H1 (cell line): ENCODE measurements at regions not wholly inside any gene's neighbourhood (a gene's known extent, or its start where the extent isn't known, plus 50 kb on each side); places are given as distances from the start of the nearest gene placed in this dataset.

Experiments
- TF ChIP-seq, protein P1 (sequence below): fragments of 300-600 bp; sonication (generic); IDR thresholded peaks from 2 replicates; pipeline ENCODE4 v1.7.1; 2012; ENCODE audit warnings: low read length, moderate library complexity, mild to moderate bottlenecking, inconsistent platforms; ENCODE audit not compliant: insufficient replicate concordance

GRCh38 chr2:180191432-180192124 lies 184.5 kb upstream of the CWC22 start (continued):
- TF ChIP-seq, protein P1, sequence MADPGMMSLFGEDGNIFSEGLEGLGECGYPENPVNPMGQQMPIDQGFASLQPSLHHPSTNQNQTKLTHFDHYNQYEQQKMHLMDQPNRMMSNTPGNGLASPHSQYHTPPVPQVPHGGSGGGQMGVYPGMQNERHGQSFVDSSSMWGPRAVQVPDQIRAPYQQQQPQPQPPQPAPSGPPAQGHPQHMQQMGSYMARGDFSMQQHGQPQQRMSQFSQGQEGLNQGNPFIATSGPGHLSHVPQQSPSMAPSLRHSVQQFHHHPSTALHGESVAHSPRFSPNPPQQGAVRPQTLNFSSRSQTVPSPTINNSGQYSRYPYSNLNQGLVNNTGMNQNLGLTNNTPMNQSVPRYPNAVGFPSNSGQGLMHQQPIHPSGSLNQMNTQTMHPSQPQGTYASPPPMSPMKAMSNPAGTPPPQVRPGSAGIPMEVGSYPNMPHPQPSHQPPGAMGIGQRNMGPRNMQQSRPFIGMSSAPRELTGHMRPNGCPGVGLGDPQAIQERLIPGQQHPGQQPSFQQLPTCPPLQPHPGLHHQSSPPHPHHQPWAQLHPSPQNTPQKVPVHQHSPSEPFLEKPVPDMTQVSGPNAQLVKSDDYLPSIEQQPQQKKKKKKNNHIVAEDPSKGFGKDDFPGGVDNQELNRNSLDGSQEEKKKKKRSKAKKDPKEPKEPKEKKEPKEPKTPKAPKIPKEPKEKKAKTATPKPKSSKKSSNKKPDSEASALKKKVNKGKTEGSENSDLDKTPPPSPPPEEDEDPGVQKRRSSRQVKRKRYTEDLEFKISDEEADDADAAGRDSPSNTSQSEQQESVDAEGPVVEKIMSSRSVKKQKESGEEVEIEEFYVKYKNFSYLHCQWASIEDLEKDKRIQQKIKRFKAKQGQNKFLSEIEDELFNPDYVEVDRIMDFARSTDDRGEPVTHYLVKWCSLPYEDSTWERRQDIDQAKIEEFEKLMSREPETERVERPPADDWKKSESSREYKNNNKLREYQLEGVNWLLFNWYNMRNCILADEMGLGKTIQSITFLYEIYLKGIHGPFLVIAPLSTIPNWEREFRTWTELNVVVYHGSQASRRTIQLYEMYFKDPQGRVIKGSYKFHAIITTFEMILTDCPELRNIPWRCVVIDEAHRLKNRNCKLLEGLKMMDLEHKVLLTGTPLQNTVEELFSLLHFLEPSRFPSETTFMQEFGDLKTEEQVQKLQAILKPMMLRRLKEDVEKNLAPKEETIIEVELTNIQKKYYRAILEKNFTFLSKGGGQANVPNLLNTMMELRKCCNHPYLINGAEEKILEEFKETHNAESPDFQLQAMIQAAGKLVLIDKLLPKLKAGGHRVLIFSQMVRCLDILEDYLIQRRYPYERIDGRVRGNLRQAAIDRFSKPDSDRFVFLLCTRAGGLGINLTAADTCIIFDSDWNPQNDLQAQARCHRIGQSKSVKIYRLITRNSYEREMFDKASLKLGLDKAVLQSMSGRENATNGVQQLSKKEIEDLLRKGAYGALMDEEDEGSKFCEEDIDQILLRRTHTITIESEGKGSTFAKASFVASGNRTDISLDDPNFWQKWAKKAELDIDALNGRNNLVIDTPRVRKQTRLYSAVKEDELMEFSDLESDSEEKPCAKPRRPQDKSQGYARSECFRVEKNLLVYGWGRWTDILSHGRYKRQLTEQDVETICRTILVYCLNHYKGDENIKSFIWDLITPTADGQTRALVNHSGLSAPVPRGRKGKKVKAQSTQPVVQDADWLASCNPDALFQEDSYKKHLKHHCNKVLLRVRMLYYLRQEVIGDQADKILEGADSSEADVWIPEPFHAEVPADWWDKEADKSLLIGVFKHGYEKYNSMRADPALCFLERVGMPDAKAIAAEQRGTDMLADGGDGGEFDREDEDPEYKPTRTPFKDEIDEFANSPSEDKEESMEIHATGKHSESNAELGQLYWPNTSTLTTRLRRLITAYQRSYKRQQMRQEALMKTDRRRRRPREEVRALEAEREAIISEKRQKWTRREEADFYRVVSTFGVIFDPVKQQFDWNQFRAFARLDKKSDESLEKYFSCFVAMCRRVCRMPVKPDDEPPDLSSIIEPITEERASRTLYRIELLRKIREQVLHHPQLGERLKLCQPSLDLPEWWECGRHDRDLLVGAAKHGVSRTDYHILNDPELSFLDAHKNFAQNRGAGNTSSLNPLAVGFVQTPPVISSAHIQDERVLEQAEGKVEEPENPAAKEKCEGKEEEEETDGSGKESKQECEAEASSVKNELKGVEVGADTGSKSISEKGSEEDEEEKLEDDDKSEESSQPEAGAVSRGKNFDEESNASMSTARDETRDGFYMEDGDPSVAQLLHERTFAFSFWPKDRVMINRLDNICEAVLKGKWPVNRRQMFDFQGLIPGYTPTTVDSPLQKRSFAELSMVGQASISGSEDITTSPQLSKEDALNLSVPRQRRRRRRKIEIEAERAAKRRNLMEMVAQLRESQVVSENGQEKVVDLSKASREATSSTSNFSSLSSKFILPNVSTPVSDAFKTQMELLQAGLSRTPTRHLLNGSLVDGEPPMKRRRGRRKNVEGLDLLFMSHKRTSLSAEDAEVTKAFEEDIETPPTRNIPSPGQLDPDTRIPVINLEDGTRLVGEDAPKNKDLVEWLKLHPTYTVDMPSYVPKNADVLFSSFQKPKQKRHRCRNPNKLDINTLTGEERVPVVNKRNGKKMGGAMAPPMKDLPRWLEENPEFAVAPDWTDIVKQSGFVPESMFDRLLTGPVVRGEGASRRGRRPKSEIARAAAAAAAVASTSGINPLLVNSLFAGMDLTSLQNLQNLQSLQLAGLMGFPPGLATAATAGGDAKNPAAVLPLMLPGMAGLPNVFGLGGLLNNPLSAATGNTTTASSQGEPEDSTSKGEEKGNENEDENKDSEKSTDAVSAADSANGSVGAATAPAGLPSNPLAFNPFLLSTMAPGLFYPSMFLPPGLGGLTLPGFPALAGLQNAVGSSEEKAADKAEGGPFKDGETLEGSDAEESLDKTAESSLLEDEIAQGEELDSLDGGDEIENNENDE, result no peak
